ENCODE measurements at regions not wholly inside any gene's neighbourhood (a gene's known extent, or its start where the extent isn't known, plus 50 kb on each side); places are given as distances from the start of the nearest gene placed in this dataset.

GRCh38 chr15:31932576-31932975, 97.7 kb upstream of the CHRNA7 start:
- Histone ChIP-seq H3K4me3 (replicated peaks in 1 of 3; ENCODE audit: insufficient read depth in 1 of 3, low read depth in 2 of 3, low read length in 3 of 3) (no peak overlapping the region), H3K4me2 (ENCODE audit: low read depth, low read length) (no peak overlapping the region), H3K27ac (ENCODE audit: extremely low read length, insufficient read depth, low read length) (no peak overlapping the region), H3K9ac (ENCODE audit: insufficient read depth, low read depth, low read length) (no peak overlapping the region), H2AFZ (ENCODE audit: low read length) (no peak overlapping the region), H4K20me1 (ENCODE audit: insufficient read depth, low read length) (no peaks in the 10 kb centered on the region), H3K4me1 (ENCODE audit: insufficient read depth, low read length) (no peaks in the 10 kb centered on the region), H3K9me3 (ENCODE audit: low read length) (no peaks in the 10 kb centered on the region), H3K36me3 (replicated peaks in 1 of 2; ENCODE audit: control insufficient read depth in 1 of 2, insufficient read depth in 2 of 2, low read length in 2 of 2) (no peaks in the 10 kb centered on the region), H3K79me2 (ENCODE audit: insufficient read depth, low read length) (no peaks in the 10 kb centered on the region), H3K27me3 (ENCODE audit: control insufficient read depth in 1 of 2, insufficient read depth in 2 of 2, low read length in 2 of 2) (peaks cover 0 to 6% of the 10 kb centered on the region in 2 experiments; a peak in 2 of 5 replicates)
- in situ Hi-C loops (cut with HindIII; ENCODE audit: extremely low pct_ligation_motif_present, low pct_unique_long_range_greater_than_20kb) (no loop called here), intact Hi-C loops (cut with micrococcal nuclease; ENCODE audit: unreplicated experiment) (no loop called here)
- 15% methylated on average over 5 of the region's 5 CpGs for WGBS (ENCODE audit: low lambda C conversion rate)
- FAIRE-seq (no peak), ATAC-seq (no peak), DNase-seq (ENCODE audit: low spot score) (no peak)
- CTCF ChIA-PET (ENCODE audit: low intra/inter-chr PET ratio, low total read pairs), result no interaction called here
- POLR2A ChIA-PET, result no interaction called here
- TF ChIP-seq CCDC6 (CRISPR knock-in tag; IDR thresholded peaks at IDR 0.05) (no peak), HNF4G (IDR thresholded peaks at IDR 0.05; ENCODE audit: borderline replicate concordance, low read depth, low read length) (no peak), HNF4G (CRISPR knock-in tag; IDR thresholded peaks at IDR 0.05; ENCODE audit: borderline replicate concordance, low read depth) (no peak), SATB2 (CRISPR knock-in tag; IDR thresholded peaks at IDR 0.05) (no peak), ZNF567 (CRISPR knock-in tag; IDR thresholded peaks at IDR 0.05; ENCODE audit: borderline replicate concordance) (no peak), TMF1 (CRISPR knock-in tag; IDR thresholded peaks at IDR 0.05; ENCODE audit: low read depth) (no peak), MIXL1 (CRISPR knock-in tag; IDR thresholded peaks at IDR 0.05) (no peak), GFI1 (CRISPR knock-in tag; IDR thresholded peaks at IDR 0.05; ENCODE audit: borderline replicate concordance) (no peak), MED1 (CRISPR knock-in tag; IDR thresholded peaks at IDR 0.05) (no peak), PBX2 (CRISPR knock-in tag; IDR thresholded peaks at IDR 0.05) (no peak)
- no TSS peak for BruUV-seq (replicated peaks)

GRCh38 chr15:31934821-31935220, 95.5 kb upstream of the CHRNA7 start:
- H3K4me2 ChIP-seq (ENCODE audit: low read depth, low read length), result no peak overlapping the region
- intact Hi-C loops (cut with micrococcal nuclease; ENCODE audit: unreplicated experiment), result no loop called here
- FAIRE-seq (no peak), DNase-seq (ENCODE audit: low spot score) (no peak), ATAC-seq (no peak)
- H3K9me3 ChIP-seq (ENCODE audit: low read length), result no peaks in the 10 kb centered on the region
- POLR2A ChIA-PET, result no interaction called here
- in situ Hi-C loops (cut with HindIII; ENCODE audit: extremely low pct_ligation_motif_present, low pct_unique_long_range_greater_than_20kb), result no loop called here
- H3K27ac ChIP-seq (ENCODE audit: extremely low read length, insufficient read depth, low read length), result no peak overlapping the region
- no peaks in the 10 kb centered on the region for H3K4me1 ChIP-seq (ENCODE audit: insufficient read depth, low read length)
- CTCF ChIA-PET (ENCODE audit: low intra/inter-chr PET ratio, low total read pairs), result no interaction called here
- H4K20me1 ChIP-seq (ENCODE audit: insufficient read depth, low read length), result no peaks in the 10 kb centered on the region
- no peak overlapping the region for H3K4me3 ChIP-seq (replicated peaks in 1 of 3; ENCODE audit: insufficient read depth in 1 of 3, low read depth in 2 of 3, low read length in 3 of 3)
- 25% methylated on average over 5 of the region's 5 CpGs for WGBS (ENCODE audit: low lambda C conversion rate)
- H2AFZ ChIP-seq (ENCODE audit: low read length), result no peak overlapping the region
- no peak overlapping the region for H3K9ac ChIP-seq (ENCODE audit: insufficient read depth, low read depth, low read length)
- no peaks in the 10 kb centered on the region for H3K36me3 ChIP-seq (replicated peaks in 1 of 2; ENCODE audit: control insufficient read depth in 1 of 2, insufficient read depth in 2 of 2, low read length in 2 of 2)
- no TSS peak for BruUV-seq (replicated peaks)
- H3K79me2 ChIP-seq (ENCODE audit: insufficient read depth, low read length), result no peaks in the 10 kb centered on the region
- H3K27me3 ChIP-seq (ENCODE audit: control insufficient read depth in 1 of 2, insufficient read depth in 2 of 2, low read length in 2 of 2), result peaks cover 0 to 2% of the 10 kb centered on the region in 2 experiments; a peak in 2 of 5 replicates
- TF ChIP-seq ZBTB42 (CRISPR knock-in tag; IDR thresholded peaks at IDR 0.05) (no peak), ZNF710 (CRISPR knock-in tag; IDR thresholded peaks at IDR 0.05; ENCODE audit: borderline replicate concordance) (no peak)

All from HepG2 (cell line).